GM12892 (cell line): ENCODE measurements at regions not wholly inside any gene's neighbourhood (a gene's known extent, or its start where the extent isn't known, plus 50 kb on each side); places are given as distances from the start of the nearest gene placed in this dataset.

Source experiments
- POLR2A ChIP-seq: IDR thresholded peaks from 2 replicates; pipeline ENCODE4 v1.6.1; 2011; ENCODE audit warnings: low read depth, low read length, control low read depth
- POLR2AphosphoS5 ChIP-seq: IDR thresholded peaks from 2 replicates; pipeline ENCODE4 v1.6.1; 2011; ENCODE audit warnings: low read depth, low read length, control low read depth

DNA sequence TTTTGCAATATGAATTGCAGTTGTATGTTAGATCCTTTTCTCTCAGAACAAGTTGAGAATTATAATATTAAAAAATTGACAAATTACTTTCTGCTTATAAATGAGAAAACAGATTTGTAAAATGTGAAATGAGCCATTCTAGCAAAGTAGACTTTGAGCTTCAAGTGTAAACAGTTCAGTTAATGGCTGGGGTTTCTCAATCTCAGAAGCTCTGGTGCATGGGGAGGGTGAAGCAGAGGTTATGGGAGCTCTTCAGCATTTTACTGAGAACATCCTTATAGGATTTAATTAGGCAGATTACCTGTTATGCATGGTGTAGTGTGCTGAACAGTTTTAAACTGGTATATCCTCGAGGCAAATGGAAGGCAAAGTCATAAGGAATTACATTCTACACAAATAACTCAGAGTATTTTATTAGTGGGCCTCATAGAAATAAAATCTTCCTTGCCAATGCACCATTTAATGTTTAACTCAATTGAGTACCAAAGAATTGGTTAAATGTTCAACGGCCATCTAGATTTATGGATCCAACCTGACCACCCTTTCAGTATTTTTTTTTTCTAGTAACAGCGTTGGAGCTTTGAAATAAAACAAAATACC, 1143.6 kb upstream of the ADGRL2 start:
- TF ChIP-seq POLR2A (no peak), POLR2AphosphoS5 (no peak)
